NCI-H69 (cell line): ENCODE measurements at regions not wholly inside any gene's neighbourhood (a gene's known extent, or its start where the extent isn't known, plus 50 kb on each side); places are given as distances from the start of the nearest gene placed in this dataset.
A peak's percentile ranks its signal among the peaks of the same experiment; 100 is the strongest.
"Not testable (repeated sequence)": the region's sequence is repeated elsewhere in the genome, so short reads cannot be mapped to it uniquely, and the experiment has no call there.

Experiments used
- DNase-seq: peaks from one replicate; lab custom pipeline; 2025; lab: John Stamatoyannopoulos, UW

DNA sequence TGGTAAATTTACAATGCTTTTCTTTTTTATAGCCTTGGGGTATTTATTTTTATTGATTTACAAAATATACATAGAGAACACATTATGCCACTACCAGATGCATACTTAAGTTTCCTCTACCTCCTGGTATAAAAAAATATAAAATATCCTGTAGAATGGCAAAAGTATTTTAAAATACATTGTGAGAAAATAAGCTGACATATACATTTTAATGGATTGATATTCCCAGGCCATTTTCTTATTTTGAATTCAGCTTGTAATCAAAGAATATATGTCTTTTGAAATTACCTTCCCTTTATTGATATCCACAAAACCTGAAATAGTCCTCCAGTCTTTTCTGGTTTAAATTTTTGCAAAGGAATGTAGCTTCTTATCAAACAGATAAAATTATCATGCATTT, 923.9 kb downstream of the CDH18 start:
- no peak for DNase-seq

DNA sequence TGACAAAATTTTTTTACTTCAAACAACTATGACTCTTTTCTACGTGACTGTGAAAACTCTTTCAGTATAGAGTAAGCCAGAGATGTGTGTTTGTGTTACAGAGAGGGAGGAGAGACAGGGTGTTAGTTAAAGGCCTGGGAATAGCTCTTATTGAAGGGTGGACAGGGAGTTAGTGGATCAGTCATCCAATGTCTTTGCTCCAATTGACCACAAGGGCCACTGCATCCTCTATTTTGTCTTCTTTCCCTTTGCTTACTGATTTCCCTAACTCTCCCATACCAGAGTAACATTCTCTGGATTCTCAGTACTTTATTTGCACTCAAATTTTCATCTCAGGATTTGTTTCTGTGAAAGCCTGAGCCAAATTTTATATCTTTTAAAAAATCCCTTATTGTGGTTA, 920.3 kb downstream of the CDH18 start:
- no peak for DNase-seq

DNA sequence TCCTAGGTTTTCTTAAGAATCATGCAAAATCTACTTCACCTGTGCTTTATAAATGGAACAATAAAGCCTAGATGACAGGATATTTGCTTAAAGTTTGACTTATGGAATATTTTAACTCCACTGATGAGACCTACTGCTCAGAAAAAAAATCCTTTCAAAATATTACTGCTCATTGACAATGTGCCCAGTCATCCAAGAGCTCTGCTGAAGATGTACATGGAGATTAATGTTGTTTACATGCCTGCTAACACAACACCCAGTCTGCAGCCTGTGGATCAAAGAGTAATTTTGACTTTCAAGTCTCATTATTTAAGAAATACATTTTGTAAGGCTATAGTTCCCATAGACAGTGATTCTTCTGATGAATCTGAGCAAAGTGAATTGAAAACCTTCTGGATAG, 889.6 kb downstream of the CDH18 start:
- DNase-seq = no peak

DNA sequence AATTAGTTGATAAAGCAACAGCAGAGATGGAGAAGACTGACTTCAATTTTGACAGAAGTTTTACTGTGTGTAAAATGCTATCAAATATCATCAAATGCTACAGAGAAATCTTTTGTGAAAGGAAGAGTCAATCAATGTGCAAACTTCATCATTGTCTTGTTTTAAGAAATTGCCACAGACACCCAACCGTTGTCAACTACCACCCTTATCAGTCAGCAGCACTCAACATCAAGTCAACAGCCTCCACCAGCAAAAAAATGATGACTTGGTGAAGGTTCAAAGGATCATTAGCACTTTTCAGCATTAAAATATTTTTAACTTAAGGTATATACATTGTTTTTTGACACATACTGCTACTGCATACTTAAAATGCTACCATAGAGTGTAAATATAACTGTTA, 888.8 kb downstream of the CDH18 start:
- no peak for DNase-seq

DNA sequence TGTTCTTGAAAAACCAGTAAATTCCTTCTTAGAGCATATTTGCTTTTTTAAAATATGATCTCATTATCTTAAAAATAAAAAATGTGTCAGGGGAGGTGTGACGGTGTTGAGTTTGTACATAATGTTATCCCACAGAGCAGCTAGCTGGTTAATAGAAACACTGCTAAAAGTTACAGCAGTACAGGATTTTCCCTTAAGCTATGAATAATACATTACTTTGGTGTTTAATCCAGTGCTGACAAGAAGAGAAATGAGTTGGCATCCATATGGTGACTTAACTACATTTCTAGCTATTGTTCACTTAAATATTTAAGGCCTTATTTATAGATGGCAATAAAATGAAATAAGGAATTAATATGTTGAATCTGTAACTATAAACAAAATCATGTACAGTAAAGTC, 883.1 kb downstream of the CDH18 start:
- DNase-seq = no peak

DNA sequence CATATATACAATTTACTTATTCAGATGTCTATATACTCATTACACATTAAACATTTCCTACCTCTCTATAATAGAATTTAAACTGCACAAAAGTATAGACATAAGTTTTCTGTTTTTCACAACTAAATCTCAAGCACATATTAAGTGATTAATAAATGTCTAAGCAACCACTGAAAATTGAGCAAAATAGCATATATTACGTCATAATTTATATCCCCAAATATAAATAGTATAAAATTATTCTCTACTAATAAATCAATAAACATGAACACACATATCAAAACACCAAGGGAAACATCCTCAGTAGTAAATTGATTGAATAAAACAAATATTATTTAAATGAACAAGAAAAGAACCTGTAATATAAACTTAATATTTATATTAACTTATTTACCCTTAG, 865.1 kb downstream of the CDH18 start:
- DNase-seq = no peak

DNA sequence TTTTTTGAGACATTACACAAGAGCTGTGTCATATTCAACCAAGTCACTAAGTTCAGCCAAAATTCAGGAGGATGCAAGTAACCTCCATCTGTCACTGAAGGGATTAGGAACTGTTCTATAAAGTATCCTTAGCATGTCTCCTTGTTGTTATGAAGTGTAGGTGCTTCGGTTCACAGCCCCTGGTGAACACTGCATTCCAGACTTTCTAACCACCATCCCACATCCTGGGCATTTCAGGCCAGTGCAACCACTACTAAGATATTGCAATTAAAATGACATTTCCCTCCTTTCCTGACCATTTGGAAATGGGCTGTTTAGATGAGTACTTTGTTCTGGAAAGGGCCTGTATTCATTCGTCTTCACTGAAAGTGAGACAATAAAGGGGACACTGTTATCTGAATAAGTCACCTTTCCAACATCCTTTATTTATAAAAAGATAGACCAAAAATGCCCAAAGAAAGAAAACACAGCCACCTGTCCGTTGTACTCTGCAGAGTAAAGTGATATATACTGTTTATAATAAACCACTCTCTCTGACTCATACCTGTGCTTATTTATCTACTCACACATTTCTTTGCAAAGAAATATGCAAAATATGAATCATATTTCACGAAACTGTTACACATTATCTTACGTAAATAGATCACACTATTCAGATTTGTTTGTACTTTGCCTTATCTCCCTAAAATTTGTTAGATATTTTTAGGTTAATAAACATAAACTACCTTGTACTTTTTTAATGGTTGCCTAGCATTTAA, 861.9 kb downstream of the CDH18 start:
- peak; percentile 31 for DNase-seq

DNA sequence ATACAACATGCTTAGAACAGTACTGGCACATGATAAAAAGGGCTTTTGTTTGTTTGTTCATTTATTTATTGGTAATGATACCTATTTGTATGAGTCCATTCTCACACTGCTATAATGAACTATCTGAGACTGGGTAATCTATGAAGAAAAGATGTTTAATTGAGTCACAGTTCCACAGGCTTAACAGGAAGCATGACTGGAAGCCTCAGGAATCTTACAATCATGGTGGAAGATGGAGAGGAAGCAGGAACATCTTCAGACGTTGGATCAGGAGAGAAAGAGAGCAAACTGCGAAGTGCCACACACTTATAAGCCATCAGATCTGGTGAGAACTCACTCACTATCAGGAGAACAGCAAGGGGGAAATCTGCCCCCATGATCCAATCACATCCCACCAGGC, 847.7 kb downstream of the CDH18 start:
- DNase-seq = no peak

DNA sequence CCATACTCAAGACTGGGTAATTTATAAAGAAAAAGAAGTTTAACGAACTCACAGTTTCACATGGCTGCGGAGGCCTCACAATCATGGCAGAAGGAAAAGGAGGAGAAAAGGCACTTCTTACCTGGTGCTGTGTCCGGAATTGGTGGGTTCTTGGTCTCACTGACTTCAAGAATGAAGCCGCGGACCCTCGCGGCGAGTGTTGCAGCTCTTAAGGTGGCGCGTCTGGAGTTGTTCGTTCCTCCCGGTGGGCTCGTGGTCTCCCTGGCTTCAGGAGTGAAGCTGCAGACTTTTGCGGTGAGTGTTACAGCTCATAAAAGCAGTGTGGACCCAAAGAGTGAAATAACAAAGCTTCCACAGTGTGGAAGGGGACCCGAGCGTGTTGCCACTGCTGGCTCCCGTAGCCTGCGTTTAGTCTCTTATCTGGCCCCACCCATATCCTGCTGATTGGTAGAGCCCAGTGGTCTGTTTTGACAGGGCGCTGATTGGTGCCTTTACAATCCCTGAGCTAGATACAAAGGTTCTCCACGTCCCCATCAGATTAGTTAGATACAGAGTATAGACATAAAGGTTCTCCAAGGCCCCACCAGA, 846.0 kb downstream of the CDH18 start:
- not testable (repeated sequence) for DNase-seq

DNA sequence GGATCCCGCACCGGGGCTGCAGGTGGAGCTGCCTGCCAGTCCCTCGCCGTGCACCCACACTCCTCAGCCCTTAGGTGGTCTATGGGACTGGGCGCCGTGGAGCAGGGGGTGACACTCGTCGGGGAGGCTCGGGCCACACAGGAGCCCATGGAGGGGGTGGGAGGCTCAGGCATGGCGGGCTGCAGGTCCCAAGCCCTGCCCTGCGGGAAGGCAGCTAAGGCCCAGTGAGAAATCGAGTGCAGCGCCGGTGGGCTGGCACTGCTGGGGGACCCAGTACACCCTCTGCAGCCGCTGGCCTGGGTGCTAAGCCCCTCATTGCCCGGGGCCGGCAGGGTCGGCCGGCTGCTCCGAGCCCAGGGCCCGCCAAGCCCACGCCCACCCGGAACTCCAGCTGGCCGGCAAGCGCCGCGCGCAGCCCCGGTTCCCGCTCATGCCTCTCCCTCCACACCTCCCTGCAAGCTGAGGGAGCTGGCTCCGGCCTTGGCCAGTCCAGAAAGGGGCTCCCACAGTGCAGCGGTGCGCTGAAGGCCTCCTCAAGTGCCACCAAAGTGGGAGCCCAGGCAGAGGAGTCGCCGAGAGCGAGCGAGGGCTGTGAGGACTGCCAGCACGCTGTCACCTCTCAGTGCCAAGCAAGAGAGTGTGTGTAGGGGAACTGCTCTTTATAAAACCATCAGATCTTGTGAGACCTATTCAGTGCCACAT, 845.1 kb downstream of the CDH18 start:
- not testable (repeated sequence) for DNase-seq

DNA sequence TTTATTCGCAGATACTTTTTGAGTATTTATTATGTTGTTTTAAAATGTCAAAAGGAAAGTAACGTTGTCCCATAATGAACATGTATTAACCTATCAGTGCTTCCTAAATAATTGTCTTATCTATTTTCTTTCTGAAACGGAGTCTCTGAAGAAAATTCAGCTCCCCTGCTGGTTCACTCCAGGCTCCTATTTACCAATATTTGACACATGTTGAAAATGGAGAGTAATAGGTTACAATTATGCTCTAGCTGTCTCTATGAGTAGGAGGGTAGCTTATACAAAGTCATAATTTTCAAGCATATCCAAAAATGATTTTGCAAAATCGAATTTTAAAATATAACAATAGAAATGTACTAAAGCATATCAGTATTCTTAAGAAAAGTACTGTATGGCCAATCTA, 844.1 kb downstream of the CDH18 start:
- DNase-seq = peak; percentile 51

DNA sequence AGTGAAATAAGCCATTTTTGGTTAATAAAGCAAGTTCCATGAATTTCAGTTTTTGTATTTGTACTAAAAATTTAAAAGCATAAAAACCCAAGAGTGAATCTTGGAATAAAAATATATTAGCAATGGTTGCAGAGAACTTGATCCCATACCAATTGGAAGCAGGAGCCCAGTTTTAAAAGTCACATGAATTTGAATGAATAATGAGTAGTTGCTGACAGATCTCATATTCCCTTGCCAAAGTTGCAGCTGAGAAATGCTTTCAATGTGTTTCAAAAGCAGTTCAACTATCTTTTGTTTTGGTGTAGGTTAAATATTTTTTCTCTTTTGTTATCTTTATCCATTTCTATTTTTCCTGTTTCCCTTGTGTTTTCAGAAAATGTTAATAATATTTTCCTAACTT, 818.6 kb downstream of the CDH18 start:
- no peak for DNase-seq

DNA sequence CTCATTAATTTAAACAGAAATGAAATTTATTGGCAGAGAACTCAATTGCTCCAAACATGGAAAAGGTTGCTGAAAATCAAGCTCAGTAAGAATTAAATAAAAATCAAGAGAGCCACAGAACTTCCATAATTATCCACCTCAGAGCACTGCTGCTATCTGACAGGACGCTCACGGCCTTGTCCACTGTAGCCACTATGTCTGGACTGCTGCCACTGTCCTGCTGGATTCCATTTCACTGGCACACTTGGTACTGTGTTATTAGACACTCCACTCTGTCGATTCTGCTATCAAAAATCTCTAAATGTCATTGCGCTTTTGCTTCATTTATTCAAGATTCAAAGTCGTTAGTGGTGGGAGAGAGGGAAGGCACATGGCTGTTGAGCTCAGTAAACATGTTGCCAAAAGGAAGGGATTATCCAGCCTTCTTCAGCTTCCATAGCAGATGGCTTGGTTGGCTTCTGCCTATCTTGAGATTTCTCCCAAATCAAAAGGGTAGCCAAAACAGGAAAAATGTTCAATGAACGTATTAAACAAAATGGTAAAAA, 815.0 kb downstream of the CDH18 start:
- no peak for DNase-seq

DNA sequence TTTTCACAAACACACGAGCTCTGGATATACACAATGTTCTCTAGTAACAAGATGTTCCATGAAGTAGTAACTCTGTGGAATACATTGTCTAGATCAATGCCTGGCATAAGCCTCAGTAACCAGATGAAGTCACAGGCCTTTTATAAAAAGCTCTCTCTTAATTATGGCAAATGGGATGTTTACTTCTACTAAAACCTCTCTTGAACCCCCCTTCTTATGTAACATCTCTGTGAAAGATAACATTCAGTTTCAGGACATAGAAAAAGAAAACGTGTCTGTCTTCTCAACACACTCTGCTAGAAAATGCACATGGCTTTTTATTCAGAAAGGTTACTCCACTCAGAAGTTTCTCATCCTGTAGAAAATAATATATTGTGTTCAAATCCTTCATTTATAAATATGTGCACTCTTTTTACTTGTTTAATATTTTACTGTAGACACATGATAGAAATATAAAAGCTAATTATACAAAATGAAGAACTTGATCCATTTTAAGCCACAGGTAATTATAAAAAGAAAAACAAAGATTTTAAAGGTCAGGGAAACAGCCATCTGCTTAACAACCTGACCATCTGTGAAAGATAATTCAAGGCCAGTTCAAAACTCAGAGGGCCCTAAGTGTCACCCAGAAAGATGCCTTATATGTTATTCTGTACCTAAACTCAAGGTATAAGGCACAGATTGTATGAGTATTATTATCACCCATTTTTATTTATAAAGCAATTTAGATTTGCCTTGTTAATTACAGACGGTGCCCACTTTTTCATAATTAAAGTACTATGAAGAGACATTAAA, 812.0 kb downstream of the CDH18 start:
- peak; percentile 91 for DNase-seq

DNA sequence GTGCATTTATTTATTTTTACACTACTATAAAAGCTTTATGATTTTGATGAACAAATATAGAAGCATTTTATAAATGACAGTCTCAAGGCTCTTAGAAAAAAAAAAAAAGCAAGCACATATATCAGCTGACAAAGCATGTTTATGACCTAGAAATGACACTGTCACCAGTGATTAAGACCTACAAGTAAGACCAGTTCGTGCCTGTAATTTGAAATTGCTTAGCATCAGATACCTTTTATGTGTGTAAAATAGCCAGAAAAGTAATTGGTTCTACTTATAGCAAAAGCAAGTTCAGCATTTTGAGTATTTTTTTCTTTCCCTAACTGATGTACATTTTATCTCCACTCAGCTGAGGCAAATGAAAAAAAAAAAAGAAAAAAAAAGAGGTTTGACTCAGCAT, 808.4 kb downstream of the CDH18 start:
- DNase-seq = peak; percentile 78

DNA sequence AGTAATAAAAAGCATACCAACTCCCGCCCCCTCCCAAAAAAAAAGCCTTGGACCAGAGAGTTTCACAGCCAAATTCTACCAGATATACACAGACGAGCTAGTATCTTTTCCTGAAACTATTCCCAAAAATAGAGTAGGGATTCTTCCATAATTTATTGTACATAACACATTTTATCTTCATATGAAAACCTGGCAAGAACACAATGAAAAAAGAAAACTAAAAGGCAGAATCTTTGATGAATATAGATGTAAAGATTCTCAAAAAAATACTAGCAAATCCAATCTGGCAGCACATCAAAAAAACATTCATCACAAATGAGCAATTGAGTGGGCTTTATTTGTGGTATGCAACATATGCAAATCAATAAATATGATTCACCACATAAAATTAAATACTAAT, 798.8 kb downstream of the CDH18 start:
- no peak for DNase-seq

DNA sequence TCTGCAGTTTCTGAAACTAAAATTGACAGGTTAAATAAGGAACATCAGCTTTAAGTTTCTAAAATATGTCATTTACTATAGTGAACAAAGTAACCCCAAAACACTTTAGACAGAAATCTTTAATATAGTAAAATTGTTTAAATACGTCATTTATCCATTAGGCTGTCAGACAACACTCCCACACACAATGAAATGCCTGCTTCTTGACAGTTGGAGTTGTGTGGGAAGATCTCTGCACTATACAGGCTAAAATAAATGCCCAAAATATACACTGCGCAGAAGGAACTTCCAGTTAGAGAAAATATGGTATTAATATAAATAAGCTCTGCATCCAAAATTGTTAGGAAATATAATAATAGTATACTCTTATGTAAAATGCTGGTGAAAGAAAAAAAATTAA, 794.4 kb downstream of the CDH18 start:
- no peak for DNase-seq

DNA sequence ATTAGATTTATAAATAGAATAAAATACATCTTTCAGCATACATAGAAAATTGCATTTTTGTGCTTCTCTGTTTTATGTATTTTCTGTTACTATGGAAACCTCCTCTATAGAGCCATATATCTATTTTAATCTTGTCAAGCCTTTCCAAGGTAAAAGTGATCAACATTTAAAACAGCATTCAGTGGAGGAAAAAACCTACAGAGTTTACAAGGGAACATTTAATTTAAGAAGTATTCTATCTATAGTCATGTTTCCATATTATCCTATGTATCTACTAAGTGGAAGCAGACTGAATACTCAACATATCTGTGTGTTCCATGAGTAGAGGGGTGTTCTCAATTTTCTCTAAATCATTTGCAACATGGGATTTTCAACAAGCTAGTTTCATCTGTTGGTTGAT, 791.4 kb downstream of the CDH18 start:
- no peak for DNase-seq

DNA sequence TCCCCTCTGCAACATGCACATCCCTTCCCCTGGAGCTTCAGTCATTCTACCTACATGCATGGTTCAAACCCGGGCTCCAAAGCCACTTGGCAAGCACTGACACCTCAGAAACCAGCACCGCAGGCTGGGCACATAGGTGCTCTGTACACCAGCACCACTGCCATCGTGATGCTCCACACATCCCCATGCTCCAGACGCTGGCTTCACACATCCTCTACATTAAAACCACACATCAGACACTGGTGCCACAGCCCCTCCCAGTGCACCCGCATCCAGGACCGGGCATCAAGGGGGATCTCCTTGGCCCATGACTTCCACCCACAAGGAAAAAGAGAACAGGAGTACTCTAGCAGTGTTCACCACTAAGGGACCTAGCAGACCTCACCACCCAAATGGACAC, 787.7 kb downstream of the CDH18 start:
- no peak for DNase-seq

DNA sequence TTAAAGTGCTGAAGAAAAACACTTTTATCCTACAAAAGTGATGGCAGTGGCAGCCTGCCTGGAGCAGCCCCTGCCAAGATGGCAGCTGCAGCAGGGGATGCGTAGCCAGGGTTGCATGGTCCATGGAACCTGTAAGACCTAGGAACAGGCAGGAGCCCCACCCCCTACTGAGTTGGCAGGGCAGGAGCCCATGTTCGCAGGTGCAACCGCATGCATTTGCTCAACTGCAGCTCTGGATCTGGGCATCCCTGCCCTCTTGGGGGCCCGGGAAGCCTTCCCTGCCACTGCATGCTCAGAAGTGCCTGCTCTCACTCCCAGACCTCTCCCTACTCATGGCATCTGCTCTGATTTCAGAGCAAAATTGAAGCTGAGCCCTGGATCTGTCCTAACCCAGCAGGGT, 779.6 kb downstream of the CDH18 start:
- DNase-seq = no peak

DNA sequence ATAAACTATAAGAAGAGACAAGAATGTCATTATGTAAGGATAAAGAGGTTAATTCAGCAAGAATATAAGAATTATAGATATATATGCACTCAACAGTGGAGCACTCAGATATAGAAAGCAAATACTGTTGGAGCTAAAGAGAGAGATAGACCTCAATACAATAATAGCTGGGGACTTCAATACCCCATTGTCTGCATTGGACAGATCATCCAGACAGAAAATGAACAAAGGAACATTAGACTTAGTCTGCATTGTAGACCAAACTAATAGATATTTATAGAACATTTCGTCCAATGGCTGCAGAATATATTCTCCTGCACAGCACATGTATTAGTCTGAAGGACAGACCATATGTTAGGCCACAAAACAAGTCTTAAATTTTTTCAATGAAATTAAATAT, 777.1 kb downstream of the CDH18 start:
- DNase-seq = no peak

DNA sequence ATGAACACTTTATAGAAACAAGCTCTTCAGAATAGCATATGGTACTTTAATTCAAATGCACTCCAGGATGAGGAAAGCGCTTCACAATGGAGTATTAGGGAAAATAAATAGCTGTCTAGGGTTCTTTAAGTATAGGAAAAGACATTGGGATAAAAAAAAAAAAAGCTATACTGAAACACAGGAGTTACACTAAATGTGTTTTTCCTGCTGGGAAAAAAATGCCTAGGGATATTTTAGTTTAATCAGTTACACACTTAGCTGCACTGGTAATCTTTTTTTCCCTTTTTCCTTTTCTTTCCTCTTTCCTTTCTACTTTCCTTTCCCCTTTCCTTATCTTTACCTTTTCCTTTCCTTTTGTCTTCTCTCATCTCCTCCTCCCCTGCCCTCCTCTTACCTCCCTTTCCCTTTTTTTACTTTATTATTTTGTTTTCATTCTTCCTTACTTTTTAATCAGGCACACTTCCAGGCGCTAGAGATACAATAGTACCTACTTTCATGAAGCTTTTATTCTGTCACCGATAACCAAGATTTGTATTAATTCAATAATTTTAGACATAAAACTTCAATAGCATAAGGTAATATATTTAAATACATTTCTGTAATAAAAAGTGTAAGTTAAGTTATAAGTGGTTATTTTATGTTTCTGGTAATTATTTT, 758.7 kb downstream of the CDH18 start:
- no peak for DNase-seq
